Psoas muscle (tissue), 7 donors: ENCODE measurements at regions not wholly inside any gene's neighbourhood (a gene's known extent, or its start where the extent isn't known, plus 50 kb on each side); places are given as distances from the start of the nearest gene placed in this dataset.

Experiments
- ATAC-seq, 4 donors: fragments of 200-7000 bp; cut with Tn5 transposase; one replicate each; pipeline ENCODE4 v1.9.1; 2020; ENCODE audit warnings: moderate library complexity in 3 of 4, mild to moderate bottlenecking in 2 of 4
- DNase-seq, 2 donors: peaks; one replicate each; pipeline ENCODE4 v3.0.0-alpha.2; 2020
- H3K27ac ChIP-seq: fragments of 200-600 bp; one replicate; pipeline ENCODE4 v1.8.0; 2022
- H3K27me3 ChIP-seq, 3 donors: fragments of 200-600 bp in 1 of 3; one replicate each; pipeline versions ENCODE4 v1.6.1 to v1.8.0; 2013 to 2022; ENCODE audit warnings: low read length in 2 of 3, mild to moderate bottlenecking in 2 of 3, moderate library complexity in 1 of 3; ENCODE audit not compliant: insufficient read depth in 3 of 3
- H3K36me3 ChIP-seq, 2 donors: fragments of 200-600 bp in 1 of 2; one replicate each; pipeline versions ENCODE4 v1.6.1 to v1.8.0; 2013 to 2022; ENCODE audit warnings: low read depth in 1 of 2, mild to moderate bottlenecking in 1 of 2, moderate library complexity in 1 of 2; ENCODE audit not compliant: insufficient read depth in 1 of 2
- H3K4me1 ChIP-seq: fragments of 200-600 bp; one replicate; pipeline ENCODE4 v1.8.0; 2022
- H3K4me3 ChIP-seq: fragments of 200-600 bp; one replicate; pipeline ENCODE4 v1.8.0; 2022; ENCODE audit warnings: mild to moderate bottlenecking
- H3K9me3 ChIP-seq: fragments of 200-600 bp; one replicate; pipeline ENCODE4 v1.8.0; 2022
- WGBS, 3 donors: extraction: QIAGEN DNeasy Blood & Tissue Kit; methylation state at CpG; one replicate each; pipeline versions ENCODE4 v1.1.6 to v1.1.7; 2013; 5-methylcytosine and 5-hydroxymethylcytosine counted together
- intact Hi-C, 2 donors: fragments of 100-400 bp; cut with DNase I; formaldehyde crosslinking; loops; one replicate each; pipeline versions ENCODE4 v1.11.0 to v1.14.2; 2022
- TF ChIP-seq, protein P1 (sequence below): fragments of 200-600 bp; IDR thresholded peaks from one replicate; pipeline ENCODE4 v1.8.0; 2022; ENCODE audit warnings: antibody characterized with exemption
- donor health status: healthy with polysubstance abuse.
- donor health status: DM: no; HTN: no; CAD: no; lungs with moderate emphysema.
- donor health status: Bipolar disorder and iron deficiency.
- donor health status: healthy.
- donor health status: DM: yes; HTN: yes; CAD: no.
- donor health status: DM: no; HTN: no; CAD: no.
- donor health status: DM: yes; HTN: yes; CAD: no.

- Histone ChIP-seq H3K4me1 (no peaks in the 10 kb centered on the region), H3K36me3 (no peaks in the 10 kb centered on the region), H3K9me3 (no peaks in the 10 kb centered on the region), H3K27me3 (no peaks in the 10 kb centered on the region), H3K27ac (no peak overlapping the region), H3K4me3 (no peak overlapping the region)
- intact Hi-C loops, result no loop called here
- no peak for DNase-seq
- no peak for ATAC-seq
- TF ChIP-seq, protein P1, sequence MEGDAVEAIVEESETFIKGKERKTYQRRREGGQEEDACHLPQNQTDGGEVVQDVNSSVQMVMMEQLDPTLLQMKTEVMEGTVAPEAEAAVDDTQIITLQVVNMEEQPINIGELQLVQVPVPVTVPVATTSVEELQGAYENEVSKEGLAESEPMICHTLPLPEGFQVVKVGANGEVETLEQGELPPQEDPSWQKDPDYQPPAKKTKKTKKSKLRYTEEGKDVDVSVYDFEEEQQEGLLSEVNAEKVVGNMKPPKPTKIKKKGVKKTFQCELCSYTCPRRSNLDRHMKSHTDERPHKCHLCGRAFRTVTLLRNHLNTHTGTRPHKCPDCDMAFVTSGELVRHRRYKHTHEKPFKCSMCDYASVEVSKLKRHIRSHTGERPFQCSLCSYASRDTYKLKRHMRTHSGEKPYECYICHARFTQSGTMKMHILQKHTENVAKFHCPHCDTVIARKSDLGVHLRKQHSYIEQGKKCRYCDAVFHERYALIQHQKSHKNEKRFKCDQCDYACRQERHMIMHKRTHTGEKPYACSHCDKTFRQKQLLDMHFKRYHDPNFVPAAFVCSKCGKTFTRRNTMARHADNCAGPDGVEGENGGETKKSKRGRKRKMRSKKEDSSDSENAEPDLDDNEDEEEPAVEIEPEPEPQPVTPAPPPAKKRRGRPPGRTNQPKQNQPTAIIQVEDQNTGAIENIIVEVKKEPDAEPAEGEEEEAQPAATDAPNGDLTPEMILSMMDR, result no peak
- 37 to 51% (median 39%) methylated on average over 3 of the region's 3 CpGs for WGBS, 3 donors
These were observed 249.3 kb upstream of the POM121L12 start for GRCh38 chr7:52786174-52786573.

DNA sequence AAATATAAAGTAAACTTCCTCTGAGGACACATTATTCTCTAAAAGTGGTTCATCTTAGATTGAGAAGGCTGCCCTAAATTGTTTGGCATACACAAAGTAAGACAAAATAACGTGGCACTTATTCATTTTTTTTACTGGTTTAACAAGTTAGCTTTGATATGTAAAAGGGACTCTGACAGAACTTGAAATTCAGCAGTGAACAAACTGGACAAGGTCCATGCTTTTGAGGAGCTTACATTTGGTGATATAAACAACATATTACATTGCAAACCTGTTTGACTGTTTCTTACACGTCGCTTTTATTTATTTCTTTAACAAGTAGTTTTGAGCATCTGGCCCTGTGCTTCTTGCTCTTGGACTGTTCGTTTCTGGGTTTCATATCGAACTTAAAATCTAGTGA is 253.1 kb upstream of the POM121L12 start:
- no peaks in the 10 kb centered on the region for H3K9me3 ChIP-seq
- DNase-seq, result no peak
- ATAC-seq, result no peak
- H3K27me3 ChIP-seq, result no peaks in the 10 kb centered on the region
- WGBS, 3 donors, result 76 to 77% (median 76%) methylated on average over 5 of the region's 5 CpGs
- no peaks in the 10 kb centered on the region for H3K36me3 ChIP-seq
- TF ChIP-seq, protein P1, result no peak
- H3K4me1 ChIP-seq, result no peaks in the 10 kb centered on the region
- H3K27ac ChIP-seq, result no peak overlapping the region
- intact Hi-C loops, result no loop called here
- no peak overlapping the region for H3K4me3 ChIP-seq

DNA sequence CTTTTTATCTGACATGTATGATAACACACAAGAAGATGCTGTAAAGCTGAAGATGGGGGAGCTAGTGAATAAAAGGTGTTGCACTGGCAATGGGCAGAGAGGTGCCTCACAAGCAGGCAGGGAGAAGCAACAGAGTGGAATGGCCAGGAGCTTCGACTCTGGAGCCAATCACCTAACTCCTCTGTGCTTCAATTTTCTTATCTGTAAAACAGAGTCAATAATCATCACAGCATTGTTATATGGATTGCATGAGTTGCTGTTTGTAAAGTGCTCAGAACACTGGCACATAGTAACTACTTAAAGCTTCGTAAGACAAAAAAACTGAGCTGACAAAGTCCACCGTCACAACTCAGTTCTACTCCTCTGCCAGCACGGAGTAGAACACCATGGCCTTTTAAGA is 254.2 kb upstream of the POM121L12 start:
- WGBS, 3 donors, result 71 to 77% (median 74%) methylated on average over 4 of the region's 4 CpGs
- DNase-seq (no peak), ATAC-seq (no peak)
- Histone ChIP-seq H3K4me3 (no peak overlapping the region), H3K36me3 (no peaks in the 10 kb centered on the region), H3K27ac (no peak overlapping the region), H3K9me3 (no peaks in the 10 kb centered on the region), H3K27me3 (no peaks in the 10 kb centered on the region), H3K4me1 (no peaks in the 10 kb centered on the region)
- intact Hi-C loops, result no loop called here
- TF ChIP-seq, protein P1, result no peak

- ATAC-seq (no peak), DNase-seq (no peak)
- Histone ChIP-seq H3K4me3 (no peak overlapping the region), H3K27me3 (no peaks in the 10 kb centered on the region), H3K9me3 (no peaks in the 10 kb centered on the region), H3K27ac (no peak overlapping the region), H3K36me3 (no peaks in the 10 kb centered on the region), H3K4me1 (no peaks in the 10 kb centered on the region)
- intact Hi-C loops, result no loop called here
- TF ChIP-seq, protein P1, result no peak
These were observed 256.4 kb upstream of the POM121L12 start for GRCh38 chr7:52779004-52779403.

- 82 to 91% (median 85%) methylated on average over 5 of the region's 5 CpGs for WGBS, 3 donors
- no peaks in the 10 kb centered on the region for H3K27me3 ChIP-seq
- intact Hi-C loops, result no loop called here
- no peak overlapping the region for H3K27ac ChIP-seq
- ATAC-seq (no peak), DNase-seq (no peak)
- no peaks in the 10 kb centered on the region for H3K9me3 ChIP-seq
- H3K4me1 ChIP-seq, result no peaks in the 10 kb centered on the region
- TF ChIP-seq, protein P1, result no peak
- H3K36me3 ChIP-seq, result no peaks in the 10 kb centered on the region
- H3K4me3 ChIP-seq, result no peak overlapping the region
These were observed 258.2 kb upstream of the POM121L12 start for GRCh38 chr7:52777051-52777822.
